Lung (tissue), 11 donors: ENCODE measurements at regions not wholly inside any gene's neighbourhood (a gene's known extent, or its start where the extent isn't known, plus 50 kb on each side); places are given as distances from the start of the nearest gene placed in this dataset.
A peak's percentile ranks its signal among the peaks of the same experiment; 100 is the strongest.

Experiments
- ATAC-seq: fragments of 200-7000 bp; cut with Tn5 transposase; one replicate; pipeline ENCODE4 v1.9.1; 2020; ENCODE audit warnings: moderate number of reproducible peaks; ENCODE audit not compliant: insufficient read depth, low FRiP score
- DNase-seq, 3 donors: peaks; one replicate each; pipeline ENCODE4 v3.0.0-alpha.2; 2013 to 2017
- H3K27ac ChIP-seq, 2 donors: one replicate each; pipeline ENCODE4 v1.5.1; 2013; ENCODE audit warnings: mild to moderate bottlenecking in 2 of 2, moderate library complexity in 2 of 2, control low read depth in 1 of 2, inconsistent platforms in 1 of 2, low read depth in 1 of 2, low read length in 1 of 2
- H3K27me3 ChIP-seq, 3 donors: one replicate each; pipeline ENCODE4 v1.5.1; 2013; ENCODE audit warnings: low read length in 2 of 3; ENCODE audit not compliant: control insufficient read depth in 3 of 3, insufficient read depth in 3 of 3
- H3K36me3 ChIP-seq, 4 donors: one replicate each; pipeline ENCODE4 v1.5.1; 2013; ENCODE audit warnings: low read length in 4 of 4, mild to moderate bottlenecking in 1 of 4, moderate library complexity in 1 of 4; ENCODE audit not compliant: control insufficient read depth in 4 of 4, insufficient read depth in 4 of 4
- H3K4me1 ChIP-seq, 5 donors: one replicate each; pipeline ENCODE4 v1.5.1; 2013; ENCODE audit warnings: low read length in 5 of 5, mild to moderate bottlenecking in 2 of 5, moderate library complexity in 1 of 5; ENCODE audit not compliant: control insufficient read depth in 5 of 5, insufficient read depth in 5 of 5
- H3K4me3 ChIP-seq: one replicate; pipeline ENCODE4 v1.5.1; 2013; ENCODE audit warnings: mild to moderate bottlenecking, control low read depth, moderate library complexity
- H3K9ac ChIP-seq, 2 donors: one replicate each; pipeline ENCODE4 v1.5.1; 2013; ENCODE audit warnings: low read length in 2 of 2, control low read depth in 1 of 2; ENCODE audit not compliant: insufficient read depth in 1 of 2
- H3K9me3 ChIP-seq, 4 donors: one replicate each; pipeline ENCODE4 v1.5.1; 2013; ENCODE audit warnings: low read length in 3 of 4, mild to moderate bottlenecking in 1 of 4, moderate library complexity in 1 of 4; ENCODE audit not compliant: control insufficient read depth in 4 of 4, insufficient read depth in 3 of 4
- WGBS, 2 donors: extraction: QIAGEN DNeasy Blood & Tissue Kit; methylation state at CpG; one replicate each; pipeline ENCODE4 v1.1.7; 2013; 5-methylcytosine and 5-hydroxymethylcytosine counted together
- TF ChIP-seq, protein P1 (sequence below): IDR thresholded peaks from 2 replicates; pipeline ENCODE4 v1.5.1; 2012; ENCODE audit warnings: mild to moderate bottlenecking; ENCODE audit errors: control extremely low read depth, extremely low read depth
- donor health status: control.
- donor health status: control.
- donor health status: Bipolar disorder and iron deficiency.
- donor health status: healthy.
- donor health status: DM: yes; HTN: yes; CAD: no.

DNA sequence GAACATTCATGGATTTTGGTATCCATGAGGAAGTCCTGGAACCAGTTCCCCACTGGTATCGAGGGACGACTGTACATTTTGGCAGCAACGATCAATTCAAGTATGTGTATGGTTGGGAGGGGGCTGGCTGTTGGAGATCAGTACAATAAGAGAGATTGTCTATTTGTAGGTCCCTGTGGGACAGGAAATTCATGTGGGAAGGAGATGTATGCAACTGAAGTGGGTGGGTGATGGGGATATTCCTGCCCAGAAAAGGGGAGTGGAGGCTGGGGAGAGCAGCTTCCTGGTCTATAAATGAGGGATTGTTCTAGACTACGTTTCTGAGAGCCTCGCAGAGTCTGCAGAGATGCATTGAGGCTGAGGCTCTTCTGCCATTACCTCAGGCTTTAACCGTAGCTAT lies 140.2 kb upstream of the MAGI3 start:
- TF ChIP-seq, protein P1, sequence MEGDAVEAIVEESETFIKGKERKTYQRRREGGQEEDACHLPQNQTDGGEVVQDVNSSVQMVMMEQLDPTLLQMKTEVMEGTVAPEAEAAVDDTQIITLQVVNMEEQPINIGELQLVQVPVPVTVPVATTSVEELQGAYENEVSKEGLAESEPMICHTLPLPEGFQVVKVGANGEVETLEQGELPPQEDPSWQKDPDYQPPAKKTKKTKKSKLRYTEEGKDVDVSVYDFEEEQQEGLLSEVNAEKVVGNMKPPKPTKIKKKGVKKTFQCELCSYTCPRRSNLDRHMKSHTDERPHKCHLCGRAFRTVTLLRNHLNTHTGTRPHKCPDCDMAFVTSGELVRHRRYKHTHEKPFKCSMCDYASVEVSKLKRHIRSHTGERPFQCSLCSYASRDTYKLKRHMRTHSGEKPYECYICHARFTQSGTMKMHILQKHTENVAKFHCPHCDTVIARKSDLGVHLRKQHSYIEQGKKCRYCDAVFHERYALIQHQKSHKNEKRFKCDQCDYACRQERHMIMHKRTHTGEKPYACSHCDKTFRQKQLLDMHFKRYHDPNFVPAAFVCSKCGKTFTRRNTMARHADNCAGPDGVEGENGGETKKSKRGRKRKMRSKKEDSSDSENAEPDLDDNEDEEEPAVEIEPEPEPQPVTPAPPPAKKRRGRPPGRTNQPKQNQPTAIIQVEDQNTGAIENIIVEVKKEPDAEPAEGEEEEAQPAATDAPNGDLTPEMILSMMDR = no peak
- ATAC-seq (no peak), DNase-seq (no peak)
- H3K4me1 ChIP-seq = peaks cover 0 to 5% (median 0%) of the 10 kb centered on the region in 5 donors
- WGBS, 2 donors = 70 to 76% methylated on average over 6 of the region's 6 CpGs
- H3K4me3 ChIP-seq = no peak overlapping the region
- H3K36me3 ChIP-seq = no peaks in the 10 kb centered on the region
- no peak overlapping the region for H3K27ac ChIP-seq
- no peaks in the 10 kb centered on the region for H3K27me3 ChIP-seq
- H3K9ac ChIP-seq = no peak overlapping the region
- no peaks in the 10 kb centered on the region for H3K9me3 ChIP-seq

DNA sequence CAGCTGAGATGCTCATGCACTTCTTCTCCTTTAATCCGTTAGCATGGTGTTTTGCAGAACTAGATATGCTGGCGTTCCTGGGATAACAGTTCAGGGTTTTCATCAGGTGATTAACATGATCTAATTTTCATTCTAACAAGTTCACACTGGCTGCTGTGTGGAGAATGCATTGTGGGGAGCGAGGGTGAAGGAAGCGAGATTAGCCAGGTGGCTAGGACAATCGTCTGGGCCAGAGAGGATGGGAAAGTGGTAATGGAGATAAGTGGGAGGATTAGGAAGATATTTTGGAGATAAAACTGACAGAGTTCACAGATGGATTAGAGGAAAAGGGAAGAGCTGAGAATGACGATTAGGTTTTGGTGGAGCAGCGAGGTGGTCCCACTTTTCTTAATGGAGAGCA lies 138.1 kb upstream of the MAGI3 start:
- TF ChIP-seq, protein P1 = no peak
- Histone ChIP-seq H3K4me3 (no peak overlapping the region), H3K4me1 (peaks cover 0 to 17% (median 1%) of the 10 kb centered on the region in 5 donors), H3K36me3 (no peaks in the 10 kb centered on the region), H3K27me3 (no peaks in the 10 kb centered on the region), H3K9me3 (no peaks in the 10 kb centered on the region), H3K27ac (no peak overlapping the region), H3K9ac (no peak overlapping the region)
- DNase-seq (no peak), ATAC-seq (no peak)
- 80 to 83% methylated on average over 7 of the region's 7 CpGs for WGBS, 2 donors

DNA sequence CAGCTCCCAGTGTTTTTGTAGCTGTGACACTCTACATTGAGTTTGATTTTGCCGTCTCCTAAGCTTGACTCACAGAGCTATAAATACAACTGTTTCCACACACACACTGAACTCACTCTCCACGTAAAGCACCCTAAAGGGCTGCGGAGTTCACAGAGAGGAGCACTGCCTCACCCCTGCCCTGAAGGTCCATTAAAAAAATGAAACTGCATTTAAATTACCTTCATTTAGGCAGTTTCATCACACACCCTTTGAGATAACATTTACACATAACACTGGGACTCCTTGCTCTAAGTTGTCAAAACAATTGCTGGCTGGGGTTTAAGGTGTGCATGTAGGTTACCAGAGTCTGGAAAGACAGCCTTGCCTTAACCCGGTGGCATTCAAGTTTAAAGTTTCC lies 137.1 kb upstream of the MAGI3 start:
- 68 to 90% methylated on average over 4 of the region's 4 CpGs for WGBS, 2 donors
- Histone ChIP-seq H3K9me3 (no peaks in the 10 kb centered on the region), H3K4me3 (no peak overlapping the region), H3K27ac (peak overlapping the region in 1 of 2 donors; percentile 6), H3K36me3 (no peaks in the 10 kb centered on the region), H3K4me1 (peaks cover 0 to 17% (median 1%) of the 10 kb centered on the region in 5 donors), H3K9ac (no peak overlapping the region), H3K27me3 (no peaks in the 10 kb centered on the region)
- ATAC-seq (no peak), DNase-seq (no peak)
- TF ChIP-seq, protein P1 = no peak

DNA sequence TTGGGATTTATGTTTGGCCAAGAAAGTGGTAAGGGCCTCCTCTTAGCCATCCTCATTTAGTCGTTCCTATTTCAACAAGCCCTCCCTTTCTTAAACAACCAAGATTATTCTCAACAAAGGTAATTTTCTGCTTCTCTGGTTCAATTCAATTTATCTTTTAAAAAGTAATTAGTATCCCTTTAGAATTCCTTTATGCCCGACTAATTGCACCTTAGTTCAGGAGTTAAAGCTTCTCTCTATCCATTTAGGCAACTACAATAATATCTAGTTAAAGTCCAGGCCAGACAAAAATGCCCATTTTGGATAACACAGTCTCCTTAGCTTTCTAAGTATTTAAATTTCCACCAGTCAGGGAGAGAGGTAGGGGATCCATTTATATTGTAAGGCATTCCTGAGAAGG lies 136.7 kb upstream of the MAGI3 start:
- ATAC-seq = no peak
- H3K27me3 ChIP-seq = no peaks in the 10 kb centered on the region
- H3K4me1 ChIP-seq = peaks cover 0 to 17% (median 1%) of the 10 kb centered on the region in 5 donors
- DNase-seq = no peak
- 69 to 85% methylated on average over 2 of the region's 2 CpGs for WGBS, 2 donors
- no peak overlapping the region for H3K4me3 ChIP-seq
- H3K9me3 ChIP-seq = no peaks in the 10 kb centered on the region
- no peaks in the 10 kb centered on the region for H3K36me3 ChIP-seq
- TF ChIP-seq, protein P1 = no peak
- H3K9ac ChIP-seq = no peak overlapping the region
- H3K27ac ChIP-seq = peak overlapping the region in 1 of 2 donors; percentile 6
